Coronary artery (tissue), 2 donors: ENCODE measurements at regions not wholly inside any gene's neighbourhood (a gene's known extent, or its start where the extent isn't known, plus 50 kb on each side); places are given as distances from the start of the nearest gene placed in this dataset.

ENCODE experiments used
- DNase-seq: peaks from one replicate; pipeline ENCODE4 v3.0.0-alpha.2; 2017; ENCODE audit warnings: low spot score
- H3K27ac ChIP-seq, 2 donors: fragments of 200-600 bp; sonication (generic); one replicate each; pipeline ENCODE4 v1.5.1; 2016 to 2019
- H3K4me3 ChIP-seq: fragments of 200-600 bp; sonication (generic); 2 replicates; pipeline ENCODE4 v1.5.1; 2016; ENCODE audit warnings: mild to moderate bottlenecking, moderate library complexity
- TF ChIP-seq, protein P1 (sequence below): fragments of 200-600 bp; sonication (generic); IDR thresholded peaks from one replicate; pipeline ENCODE4 v1.5.1; 2019; ENCODE audit warnings: antibody characterized with exemption

DNA sequence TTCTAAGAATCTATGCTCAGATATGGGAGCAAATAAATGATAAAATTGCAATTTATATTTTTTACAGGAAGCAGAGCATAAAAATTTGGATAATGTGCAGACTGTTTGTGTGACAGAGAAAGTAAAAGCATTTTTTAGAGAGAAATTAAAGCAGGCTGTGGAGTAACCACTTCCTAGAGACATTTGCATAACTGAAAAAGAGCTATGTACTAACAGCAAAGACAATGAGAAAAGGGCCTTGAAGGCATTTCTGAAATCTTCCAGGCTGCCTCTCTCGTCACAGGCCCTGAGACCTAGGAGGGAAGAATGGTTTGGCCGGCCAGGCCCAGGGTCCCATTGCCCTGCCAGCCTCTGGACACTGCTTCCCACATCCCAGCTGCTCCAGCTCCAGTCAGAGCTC lies 247.2 kb downstream of the ALX1 start:
- TF ChIP-seq, protein P1, sequence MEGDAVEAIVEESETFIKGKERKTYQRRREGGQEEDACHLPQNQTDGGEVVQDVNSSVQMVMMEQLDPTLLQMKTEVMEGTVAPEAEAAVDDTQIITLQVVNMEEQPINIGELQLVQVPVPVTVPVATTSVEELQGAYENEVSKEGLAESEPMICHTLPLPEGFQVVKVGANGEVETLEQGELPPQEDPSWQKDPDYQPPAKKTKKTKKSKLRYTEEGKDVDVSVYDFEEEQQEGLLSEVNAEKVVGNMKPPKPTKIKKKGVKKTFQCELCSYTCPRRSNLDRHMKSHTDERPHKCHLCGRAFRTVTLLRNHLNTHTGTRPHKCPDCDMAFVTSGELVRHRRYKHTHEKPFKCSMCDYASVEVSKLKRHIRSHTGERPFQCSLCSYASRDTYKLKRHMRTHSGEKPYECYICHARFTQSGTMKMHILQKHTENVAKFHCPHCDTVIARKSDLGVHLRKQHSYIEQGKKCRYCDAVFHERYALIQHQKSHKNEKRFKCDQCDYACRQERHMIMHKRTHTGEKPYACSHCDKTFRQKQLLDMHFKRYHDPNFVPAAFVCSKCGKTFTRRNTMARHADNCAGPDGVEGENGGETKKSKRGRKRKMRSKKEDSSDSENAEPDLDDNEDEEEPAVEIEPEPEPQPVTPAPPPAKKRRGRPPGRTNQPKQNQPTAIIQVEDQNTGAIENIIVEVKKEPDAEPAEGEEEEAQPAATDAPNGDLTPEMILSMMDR = no peak
- Histone ChIP-seq H3K4me3 (no peak overlapping the region), H3K27ac (no peak overlapping the region)
- no peak for DNase-seq

DNA sequence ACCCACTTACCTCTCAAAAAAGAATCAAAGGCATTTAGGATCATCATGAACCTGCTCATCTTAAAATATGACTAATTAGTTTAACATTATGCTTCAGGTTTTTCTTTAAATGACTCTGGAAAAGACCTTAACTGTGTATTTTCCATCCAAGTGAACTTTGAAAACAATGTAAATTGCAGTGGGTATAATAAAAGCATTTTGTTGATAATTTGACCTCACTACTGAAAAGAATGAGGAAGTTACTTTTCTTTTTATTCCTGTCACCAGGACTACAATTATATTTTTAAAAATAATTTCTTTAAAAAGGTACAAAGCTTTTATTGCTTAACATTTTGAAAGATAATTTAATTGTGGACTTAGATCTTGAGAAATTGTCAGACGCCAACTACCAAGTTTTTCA lies 249.9 kb downstream of the ALX1 start:
- TF ChIP-seq, protein P1 = no peak

DNA sequence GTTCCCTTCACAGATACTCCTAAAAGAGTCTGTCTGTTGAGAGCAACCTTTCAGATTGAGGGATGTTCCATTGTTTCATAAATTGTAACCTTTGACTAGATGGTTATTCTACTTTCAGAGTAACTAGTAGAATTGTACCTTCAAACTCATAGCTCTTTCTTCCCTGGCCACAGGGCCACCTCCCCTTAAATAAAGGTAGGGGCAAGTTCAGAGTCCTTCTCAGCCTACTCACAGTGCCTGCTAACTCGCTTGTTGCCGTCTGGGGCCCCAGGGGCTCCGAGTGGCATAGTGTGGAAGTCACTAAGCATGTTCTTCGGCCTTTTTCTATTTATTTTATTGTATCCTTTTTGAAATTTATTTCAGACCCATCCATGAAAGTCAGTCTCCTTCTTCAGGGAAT lies 250.4 kb downstream of the ALX1 start:
- TF ChIP-seq, protein P1 = no peak
- Histone ChIP-seq H3K27ac (no peak overlapping the region), H3K4me3 (no peak overlapping the region)
- no peak for DNase-seq

More for the DNA sequence above, 249.9 kb downstream of the ALX1 start:
- no peak overlapping the region for H3K27ac ChIP-seq
- DNase-seq = no peak
- no peak overlapping the region for H3K4me3 ChIP-seq

DNA sequence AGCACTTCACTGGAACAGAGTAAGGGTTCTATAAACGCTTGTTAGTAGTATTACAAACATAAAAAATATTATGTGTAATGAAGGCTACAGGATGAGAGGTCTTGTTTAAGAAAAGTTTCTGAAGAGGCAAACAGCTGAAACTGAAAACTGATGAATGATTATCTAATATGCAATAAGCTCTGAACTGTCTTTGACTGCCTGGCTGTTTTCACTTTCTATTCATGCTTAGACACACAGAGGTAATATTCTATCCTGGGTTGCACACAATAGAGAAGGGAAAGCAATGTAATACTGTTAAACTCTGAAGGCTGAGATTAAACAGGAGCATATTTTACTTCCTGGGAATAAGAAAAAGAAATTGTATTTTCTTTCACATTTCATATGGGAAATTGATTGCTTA lies 251.3 kb downstream of the ALX1 start:
- TF ChIP-seq, protein P1 = no peak
- Histone ChIP-seq H3K4me3 (no peak overlapping the region), H3K27ac (no peak overlapping the region)
- no peak for DNase-seq

DNA sequence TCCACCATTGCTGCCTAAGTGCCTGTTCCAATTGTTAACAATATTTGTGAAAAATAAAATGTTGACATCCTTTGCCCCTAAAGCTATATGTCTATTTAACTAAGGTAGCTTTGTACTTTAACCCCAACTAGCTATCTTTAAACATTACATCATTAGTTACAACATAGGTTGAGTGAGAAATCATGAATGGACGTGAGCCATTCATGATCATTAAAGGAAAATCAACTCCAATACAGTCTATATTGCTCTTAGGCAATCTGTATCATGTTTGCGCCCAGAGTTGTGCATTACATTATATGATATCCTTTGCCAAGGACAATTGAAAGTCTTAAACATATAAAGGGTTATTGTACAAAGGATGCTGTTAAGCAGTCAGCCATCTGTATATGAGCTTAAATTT lies 269.6 kb downstream of the ALX1 start:
- no peak for DNase-seq
- no peak overlapping the region for H3K27ac ChIP-seq
- H3K4me3 ChIP-seq = no peak overlapping the region
- TF ChIP-seq, protein P1 = no peak

DNA sequence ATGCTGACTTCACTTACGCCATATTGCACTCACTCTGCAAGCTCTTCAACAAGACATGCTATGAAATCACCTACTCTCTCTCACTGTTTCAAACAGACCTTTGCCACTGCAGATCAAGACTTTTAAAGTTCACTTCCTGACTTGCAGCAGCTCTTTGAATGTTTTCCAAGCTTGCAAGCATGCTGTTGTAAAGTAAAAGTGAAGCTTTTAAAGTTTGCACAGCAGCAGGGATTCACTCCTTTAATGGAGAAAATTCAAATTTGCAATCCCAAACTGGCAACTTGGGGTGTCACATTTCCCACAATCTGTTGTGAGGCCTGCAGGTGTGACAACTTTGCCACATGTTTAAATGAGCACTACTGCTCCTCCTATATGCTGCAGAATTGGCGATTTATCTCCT lies 270.9 kb downstream of the ALX1 start:
- TF ChIP-seq, protein P1 = no peak
- no peak overlapping the region for H3K27ac ChIP-seq
- DNase-seq = no peak

DNA sequence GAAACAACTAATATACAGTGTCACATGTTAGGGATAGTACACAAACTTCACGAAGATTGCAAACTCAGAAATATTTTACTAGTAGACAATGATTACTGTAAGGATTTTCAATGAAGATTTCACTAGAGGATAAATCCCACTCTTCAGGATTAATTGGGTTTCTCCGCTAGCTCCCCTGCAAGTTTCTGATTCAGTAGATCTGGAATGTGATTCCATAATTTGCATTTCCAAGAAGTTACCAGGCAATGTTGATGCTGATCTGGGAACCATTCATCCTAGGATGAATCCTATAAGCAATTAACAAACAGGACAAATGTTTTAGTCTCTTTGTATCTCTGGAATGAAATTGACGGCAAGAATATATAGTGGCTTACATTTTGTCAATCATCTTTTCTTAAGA lies 272.4 kb downstream of the ALX1 start:
- no peak overlapping the region for H3K4me3 ChIP-seq
- no peak for DNase-seq
- TF ChIP-seq, protein P1 = no peak
- H3K27ac ChIP-seq = no peak overlapping the region

More for the DNA sequence above, 270.9 kb downstream of the ALX1 start:
- no peak overlapping the region for H3K4me3 ChIP-seq
